Neural crest cell (in vitro differentiated cells): ENCODE measurements at regions not wholly inside any gene's neighbourhood (a gene's known extent, or its start where the extent isn't known, plus 50 kb on each side); places are given as distances from the start of the nearest gene placed in this dataset.
"Not testable (repeated sequence)": the region's sequence is repeated elsewhere in the genome, so short reads cannot be mapped to it uniquely, and the experiment has no call there.

Experiments
- DNase-seq: peaks from one replicate; pipeline ENCODE4 v3.0.0; 2021; ENCODE audit warnings: low read depth, mixed read lengths, low spot score
- H3K27ac Mint-ChIP-seq: one replicate; pipeline ENCODE4 v1.8.0; 2021; ENCODE audit warnings: mild to moderate bottlenecking, mixed read lengths; ENCODE audit not compliant: unreplicated experiment
- H3K27me3 Mint-ChIP-seq: 2 replicates; pipeline ENCODE4 v1.8.0; 2021; ENCODE audit warnings: low read depth, mild to moderate bottlenecking, mixed read lengths
- H3K36me3 Mint-ChIP-seq: 2 replicates; pipeline ENCODE4 v1.8.0; 2021; ENCODE audit warnings: low read depth, mild to moderate bottlenecking, mixed read lengths
- H3K4me1 Mint-ChIP-seq: 2 replicates; pipeline ENCODE4 v1.8.0; 2021; ENCODE audit warnings: mixed read lengths
- H3K4me3 Mint-ChIP-seq: one replicate; pipeline ENCODE4 v1.8.0; 2021; ENCODE audit warnings: mild to moderate bottlenecking, mixed read lengths
- H3K9me3 Mint-ChIP-seq: 2 replicates; pipeline ENCODE4 v1.8.0; 2021; ENCODE audit warnings: mixed read lengths
- TF ChIP-seq, protein P1 (sequence below): fragments of 200-600 bp; sonication (generic); conservative IDR thresholded peaks from 2 replicates; pipeline ENCODE4 v1.5.0; 2021; ENCODE audit warnings: antibody characterized with exemption, mild to moderate bottlenecking

GRCh38 chr18:39318008-39318407, 1752.4 kb upstream of the CELF4 start:
- Mint-ChIP-seq H3K9me3 (no peaks in the 10 kb centered on the region), H3K4me3 (no peak overlapping the region), H3K27me3 (no peaks in the 10 kb centered on the region), H3K27ac (no peak overlapping the region), H3K4me1 (peaks cover 16% of the 10 kb centered on the region), H3K36me3 (no peaks in the 10 kb centered on the region)
- TF ChIP-seq, protein P1, sequence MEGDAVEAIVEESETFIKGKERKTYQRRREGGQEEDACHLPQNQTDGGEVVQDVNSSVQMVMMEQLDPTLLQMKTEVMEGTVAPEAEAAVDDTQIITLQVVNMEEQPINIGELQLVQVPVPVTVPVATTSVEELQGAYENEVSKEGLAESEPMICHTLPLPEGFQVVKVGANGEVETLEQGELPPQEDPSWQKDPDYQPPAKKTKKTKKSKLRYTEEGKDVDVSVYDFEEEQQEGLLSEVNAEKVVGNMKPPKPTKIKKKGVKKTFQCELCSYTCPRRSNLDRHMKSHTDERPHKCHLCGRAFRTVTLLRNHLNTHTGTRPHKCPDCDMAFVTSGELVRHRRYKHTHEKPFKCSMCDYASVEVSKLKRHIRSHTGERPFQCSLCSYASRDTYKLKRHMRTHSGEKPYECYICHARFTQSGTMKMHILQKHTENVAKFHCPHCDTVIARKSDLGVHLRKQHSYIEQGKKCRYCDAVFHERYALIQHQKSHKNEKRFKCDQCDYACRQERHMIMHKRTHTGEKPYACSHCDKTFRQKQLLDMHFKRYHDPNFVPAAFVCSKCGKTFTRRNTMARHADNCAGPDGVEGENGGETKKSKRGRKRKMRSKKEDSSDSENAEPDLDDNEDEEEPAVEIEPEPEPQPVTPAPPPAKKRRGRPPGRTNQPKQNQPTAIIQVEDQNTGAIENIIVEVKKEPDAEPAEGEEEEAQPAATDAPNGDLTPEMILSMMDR: no peak
- DNase-seq: no peak

DNA sequence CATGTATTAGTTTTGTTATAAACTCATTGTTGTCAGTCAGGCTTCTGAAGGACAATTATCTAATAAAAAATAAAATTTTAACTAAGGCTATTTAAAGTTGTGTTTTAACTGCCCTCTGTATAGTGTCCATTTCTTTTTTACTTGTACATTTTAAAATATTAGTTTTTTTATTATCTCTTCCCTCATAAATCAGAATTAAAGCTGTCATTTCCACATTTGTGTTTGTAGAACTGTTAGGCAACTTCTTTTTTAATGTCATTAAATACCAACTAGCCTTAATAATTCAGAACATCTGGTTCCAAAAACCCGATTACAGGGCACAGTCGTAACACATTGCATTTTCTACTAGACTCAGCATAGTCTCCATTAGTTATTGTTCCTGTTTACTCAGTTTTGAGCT, 1749.0 kb upstream of the CELF4 start:
- peaks cover 12% of the 10 kb centered on the region for H3K9me3 Mint-ChIP-seq
- peaks cover 9% of the 10 kb centered on the region for H3K4me1 Mint-ChIP-seq
- H3K4me3 Mint-ChIP-seq: no peak overlapping the region
- peaks cover 9% of the 10 kb centered on the region for H3K36me3 Mint-ChIP-seq
- TF ChIP-seq, protein P1: no peak
- DNase-seq: no peak
- H3K27ac Mint-ChIP-seq: no peak overlapping the region
- H3K27me3 Mint-ChIP-seq: no peaks in the 10 kb centered on the region

DNA sequence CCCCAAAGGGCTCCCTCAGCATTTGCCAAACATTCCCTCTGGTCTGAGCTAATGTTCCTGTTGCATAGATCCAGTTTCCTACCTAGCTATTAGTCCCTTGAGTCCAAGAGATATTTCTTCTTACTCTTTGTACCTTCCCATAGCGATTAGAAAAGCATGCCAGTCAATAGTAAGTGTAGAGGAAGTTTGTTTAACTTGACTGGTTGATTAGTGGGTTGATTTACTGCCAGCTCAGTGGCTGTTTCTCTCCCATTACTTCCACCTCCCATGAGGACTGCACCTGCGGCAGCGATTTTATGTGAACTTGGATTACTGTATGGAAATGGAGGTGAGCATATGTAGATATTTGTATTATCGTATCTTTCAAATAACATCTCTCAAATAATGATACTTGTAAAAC, 1748.4 kb upstream of the CELF4 start:
- Mint-ChIP-seq H3K27ac (no peak overlapping the region), H3K4me1 (peaks cover 9% of the 10 kb centered on the region), H3K27me3 (no peaks in the 10 kb centered on the region), H3K36me3 (peaks cover 11% of the 10 kb centered on the region), H3K9me3 (peaks cover 12% of the 10 kb centered on the region), H3K4me3 (no peak overlapping the region)
- TF ChIP-seq, protein P1: no peak
- DNase-seq: no peak

- TF ChIP-seq, protein P1: no peak
- Mint-ChIP-seq H3K4me3 (no peak overlapping the region), H3K36me3 (peaks cover 19% of the 10 kb centered on the region), H3K27ac (no peak overlapping the region), H3K4me1 (peaks cover 9% of the 10 kb centered on the region), H3K9me3 (peaks cover 17% of the 10 kb centered on the region), H3K27me3 (no peaks in the 10 kb centered on the region)
- DNase-seq: no peak
Measured at GRCh38 chr18:39311111-39311712, 1745.6 kb upstream of the CELF4 start.

DNA sequence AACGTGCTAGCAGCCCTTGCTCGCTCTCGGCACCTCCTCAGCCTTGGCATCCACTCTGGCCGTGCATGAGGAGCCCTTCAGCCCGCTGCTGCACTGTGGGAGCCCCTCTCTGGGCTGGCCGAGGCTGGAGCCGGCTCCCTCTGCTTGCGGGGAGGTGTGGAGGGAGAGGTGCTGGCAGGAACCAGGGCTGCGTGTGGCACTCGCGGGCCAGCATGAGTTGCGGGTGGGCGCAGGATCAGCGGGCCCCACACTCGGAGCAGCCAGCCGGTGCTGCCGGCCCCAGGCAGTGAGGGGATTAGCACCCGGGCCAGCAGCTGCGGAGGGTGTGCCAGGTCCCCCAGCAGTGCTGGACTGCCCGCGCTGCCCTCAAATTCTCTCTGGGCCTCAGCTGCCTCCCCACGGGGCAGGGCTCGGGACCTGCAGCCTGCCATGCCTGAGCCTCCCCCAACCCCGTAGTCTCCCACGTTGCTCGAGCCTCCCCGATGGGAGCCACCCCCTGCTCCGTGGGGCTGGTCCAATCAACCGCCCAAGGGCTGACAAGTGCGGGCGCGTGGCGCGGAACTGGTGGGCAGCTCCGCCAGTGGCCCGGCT, 1743.4 kb upstream of the CELF4 start:
- not testable (repeated sequence) for DNase-seq, H3K27me3 Mint-ChIP-seq, H3K4me3 Mint-ChIP-seq, H3K4me1 Mint-ChIP-seq, H3K27ac Mint-ChIP-seq
- H3K36me3 Mint-ChIP-seq: peaks cover 19% of the 10 kb centered on the region
- peaks cover 17% of the 10 kb centered on the region for H3K9me3 Mint-ChIP-seq

- Mint-ChIP-seq H3K27ac (no peak overlapping the region), H3K36me3 (peaks cover 16% of the 10 kb centered on the region), H3K4me3 (no peak overlapping the region), H3K9me3 (peaks cover 10% of the 10 kb centered on the region), H3K27me3 (no peaks in the 10 kb centered on the region), H3K4me1 (no peaks in the 10 kb centered on the region)
- DNase-seq: no peak
- TF ChIP-seq, protein P1: no peak
Measured at GRCh38 chr18:39305766-39306165, 1740.2 kb upstream of the CELF4 start.
